ENCODE measurements at regions not wholly inside any gene's neighbourhood (a gene's known extent, or its start where the extent isn't known, plus 50 kb on each side); places are given as distances from the start of the nearest gene placed in this dataset.
"Not testable (repeated sequence)": the region's sequence is repeated elsewhere in the genome, so short reads cannot be mapped to it uniquely, and the experiment has no call there.

- Histone ChIP-seq H4K20me1 (ENCODE audit: control insufficient read depth, insufficient read depth, low read depth, low read length) (no peaks in the 10 kb centered on the region), H3K79me2 (ENCODE audit: control insufficient read depth, low read length) (no peaks in the 10 kb centered on the region), H3K27me3 (ENCODE audit: control insufficient read depth, low read length) (no peaks in the 10 kb centered on the region), H3K27ac (ENCODE audit: low read depth, low read length) (no peak overlapping the region), H3K9me2 (replicated peaks; ENCODE audit: control insufficient read depth, low read length) (no peaks in the 10 kb centered on the region), H3K4me3 (ENCODE audit: low read length) (no peak overlapping the region), H3K36me3 (ENCODE audit: control insufficient read depth, low read length) (no peaks in the 10 kb centered on the region), H3K4me2 (ENCODE audit: low read length) (no peak overlapping the region), H3K4me1 (ENCODE audit: control insufficient read depth, low read length) (no peaks in the 10 kb centered on the region), H3F3A (ENCODE audit: control insufficient read depth, insufficient read depth) (no peaks in the 10 kb centered on the region), H3K9me3 (ENCODE audit: control insufficient read depth, insufficient read depth, low read length) (no peaks in the 10 kb centered on the region)
- TF ChIP-seq, protein P1, sequence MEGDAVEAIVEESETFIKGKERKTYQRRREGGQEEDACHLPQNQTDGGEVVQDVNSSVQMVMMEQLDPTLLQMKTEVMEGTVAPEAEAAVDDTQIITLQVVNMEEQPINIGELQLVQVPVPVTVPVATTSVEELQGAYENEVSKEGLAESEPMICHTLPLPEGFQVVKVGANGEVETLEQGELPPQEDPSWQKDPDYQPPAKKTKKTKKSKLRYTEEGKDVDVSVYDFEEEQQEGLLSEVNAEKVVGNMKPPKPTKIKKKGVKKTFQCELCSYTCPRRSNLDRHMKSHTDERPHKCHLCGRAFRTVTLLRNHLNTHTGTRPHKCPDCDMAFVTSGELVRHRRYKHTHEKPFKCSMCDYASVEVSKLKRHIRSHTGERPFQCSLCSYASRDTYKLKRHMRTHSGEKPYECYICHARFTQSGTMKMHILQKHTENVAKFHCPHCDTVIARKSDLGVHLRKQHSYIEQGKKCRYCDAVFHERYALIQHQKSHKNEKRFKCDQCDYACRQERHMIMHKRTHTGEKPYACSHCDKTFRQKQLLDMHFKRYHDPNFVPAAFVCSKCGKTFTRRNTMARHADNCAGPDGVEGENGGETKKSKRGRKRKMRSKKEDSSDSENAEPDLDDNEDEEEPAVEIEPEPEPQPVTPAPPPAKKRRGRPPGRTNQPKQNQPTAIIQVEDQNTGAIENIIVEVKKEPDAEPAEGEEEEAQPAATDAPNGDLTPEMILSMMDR (IDR thresholded peaks at IDR 0.05; ENCODE audit: low read depth, low read length, poor library complexity, severe bottlenecking): no peak
- no peak for TF ChIP-seq EZH2phosphoT487 (IDR thresholded peaks at IDR 0.05; ENCODE audit: borderline replicate concordance, low read length)
Measured at GRCh38 chr20:53671370-53671769, 77.7 kb upstream of the ZNF217 start.

DNA sequence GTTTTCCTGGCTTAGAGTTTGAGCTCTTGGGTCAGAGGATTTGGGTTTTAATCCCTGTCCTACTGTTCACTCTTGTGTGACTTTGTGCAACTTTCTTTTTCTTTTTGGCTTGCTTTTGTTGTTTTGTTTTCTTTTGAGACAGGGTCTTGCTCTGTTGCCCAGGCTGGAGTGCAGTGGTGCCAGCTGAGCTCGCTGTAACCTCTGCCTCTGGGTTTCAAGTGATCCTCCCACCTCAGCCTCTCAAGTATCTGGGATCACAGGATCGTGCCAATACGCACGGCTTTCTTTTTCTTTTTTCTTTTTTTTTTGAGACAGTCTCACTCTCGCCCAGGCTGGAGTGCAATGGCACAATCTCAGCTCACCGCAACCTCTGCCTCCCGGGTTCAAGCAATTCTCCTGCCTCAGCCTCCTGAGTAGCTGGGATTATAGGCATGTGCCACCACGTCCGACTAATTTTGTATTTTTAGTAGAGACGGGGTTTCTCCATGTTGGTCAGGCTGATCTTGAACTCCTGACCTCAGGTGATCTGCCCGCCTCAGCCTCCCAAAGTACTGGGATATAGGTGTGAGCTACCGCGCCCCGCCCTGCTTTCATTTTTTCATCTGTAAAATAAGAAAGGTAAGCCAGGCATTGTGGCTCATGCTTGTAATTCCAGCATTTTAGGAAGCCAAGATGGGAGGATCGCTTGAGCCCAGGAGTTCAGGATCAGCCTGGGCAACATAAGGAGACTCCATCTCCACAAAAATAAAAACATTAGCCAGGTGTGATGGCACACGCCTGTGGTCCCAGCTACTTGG lies 76.1 kb upstream of the ZNF217 start:
- not testable (repeated sequence) for H3F3A ChIP-seq (ENCODE audit: control insufficient read depth, insufficient read depth); H3K9me3 ChIP-seq (ENCODE audit: control insufficient read depth, insufficient read depth, low read length); H3K36me3 ChIP-seq (ENCODE audit: control insufficient read depth, low read length); H3K4me3 ChIP-seq (ENCODE audit: low read length); H3K9me2 ChIP-seq (replicated peaks; ENCODE audit: control insufficient read depth, low read length); H3K4me1 ChIP-seq (ENCODE audit: control insufficient read depth, low read length); H3K27ac ChIP-seq (ENCODE audit: low read depth, low read length); H3K27me3 ChIP-seq (ENCODE audit: control insufficient read depth, low read length); H3K4me2 ChIP-seq (ENCODE audit: low read length); H4K20me1 ChIP-seq (ENCODE audit: control insufficient read depth, insufficient read depth, low read depth, low read length); H3K79me2 ChIP-seq (ENCODE audit: control insufficient read depth, low read length)

GRCh38 chr20:53668992-53669391 lies 75.4 kb upstream of the ZNF217 start:
- Histone ChIP-seq H4K20me1 (ENCODE audit: control insufficient read depth, insufficient read depth, low read depth, low read length) (no peaks in the 10 kb centered on the region), H3K27me3 (ENCODE audit: control insufficient read depth, low read length) (no peaks in the 10 kb centered on the region), H3K4me1 (ENCODE audit: control insufficient read depth, low read length) (no peaks in the 10 kb centered on the region), H3F3A (ENCODE audit: control insufficient read depth, insufficient read depth) (peaks cover 3% of the 10 kb centered on the region; the same call in 1 of the 2 replicates), H3K4me3 (ENCODE audit: low read length) (no peak overlapping the region), H3K4me2 (ENCODE audit: low read length) (no peak overlapping the region), H3K9me2 (replicated peaks; ENCODE audit: control insufficient read depth, low read length) (no peaks in the 10 kb centered on the region), H3K79me2 (ENCODE audit: control insufficient read depth, low read length) (no peaks in the 10 kb centered on the region), H3K9me3 (ENCODE audit: control insufficient read depth, insufficient read depth, low read length) (no peaks in the 10 kb centered on the region), H3K27ac (ENCODE audit: low read depth, low read length) (no peak overlapping the region), H3K36me3 (ENCODE audit: control insufficient read depth, low read length) (no peaks in the 10 kb centered on the region)
- TF ChIP-seq EZH2phosphoT487 (IDR thresholded peaks at IDR 0.05; ENCODE audit: borderline replicate concordance, low read length): no peak
- TF ChIP-seq, protein P1 (IDR thresholded peaks at IDR 0.05; ENCODE audit: low read depth, low read length, poor library complexity, severe bottlenecking): no peak

- H3K9me2 ChIP-seq (replicated peaks; ENCODE audit: control insufficient read depth, low read length): no peaks in the 10 kb centered on the region
- H3K4me3 ChIP-seq (ENCODE audit: low read length): no peak overlapping the region
- no peaks in the 10 kb centered on the region for H3K27me3 ChIP-seq (ENCODE audit: control insufficient read depth, low read length)
- H3K4me1 ChIP-seq (ENCODE audit: control insufficient read depth, low read length): peaks cover 12% of the 10 kb centered on the region
- peaks cover 3% of the 10 kb centered on the region; the same call in 1 of the 2 replicates for H3F3A ChIP-seq (ENCODE audit: control insufficient read depth, insufficient read depth)
- no peaks in the 10 kb centered on the region for H3K9me3 ChIP-seq (ENCODE audit: control insufficient read depth, insufficient read depth, low read length)
- H3K36me3 ChIP-seq (ENCODE audit: control insufficient read depth, low read length): no peaks in the 10 kb centered on the region
- no peaks in the 10 kb centered on the region for H4K20me1 ChIP-seq (ENCODE audit: control insufficient read depth, insufficient read depth, low read depth, low read length)
- TF ChIP-seq, protein P1 (IDR thresholded peaks at IDR 0.05; ENCODE audit: low read depth, low read length, poor library complexity, severe bottlenecking): no peak
- no peak for TF ChIP-seq EZH2phosphoT487 (IDR thresholded peaks at IDR 0.05; ENCODE audit: borderline replicate concordance, low read length)
- H3K27ac ChIP-seq (ENCODE audit: low read depth, low read length): no peak overlapping the region
- no peaks in the 10 kb centered on the region for H3K79me2 ChIP-seq (ENCODE audit: control insufficient read depth, low read length)
- no peak overlapping the region for H3K4me2 ChIP-seq (ENCODE audit: low read length)
Measured at GRCh38 chr20:53666144-53666543, 72.5 kb upstream of the ZNF217 start.

Measured in DOHH2 (cell line).